ENCODE measurements at regions not wholly inside any gene's neighbourhood (a gene's known extent, or its start where the extent isn't known, plus 50 kb on each side); places are given as distances from the start of the nearest gene placed in this dataset.

DNA sequence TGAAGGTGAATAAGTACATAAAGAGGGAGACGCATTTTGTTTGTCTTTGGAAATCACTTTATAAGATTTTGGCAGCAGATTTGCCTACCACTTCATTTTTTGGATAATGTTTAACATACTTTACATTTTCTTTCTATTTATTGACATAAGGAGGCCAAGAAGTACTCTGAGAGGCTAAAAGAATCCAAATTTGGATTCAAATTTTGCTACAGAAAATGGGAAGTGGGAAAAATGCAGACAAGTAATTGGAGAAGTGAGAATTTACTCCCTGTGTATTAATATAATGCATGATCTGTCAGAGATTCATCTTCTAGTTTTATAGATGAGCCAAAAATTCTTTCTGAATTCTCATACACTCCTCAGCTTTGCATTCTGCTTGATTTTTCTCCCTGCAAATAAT lies 411.2 kb upstream of the CTNND2 start:
- Mint-ChIP-seq H3K4me1 (peaks cover 20% of the 10 kb centered on the region), H3K9me3 (peaks cover 9% of the 10 kb centered on the region), H3K36me3 (peaks cover 11% of the 10 kb centered on the region), H3K27me3 (ENCODE audit: low read depth) (peaks cover 3% of the 10 kb centered on the region; the same call in 1 of the 2 replicates), H3K4me3 (no peak overlapping the region), H3K27ac (no peak overlapping the region)
- TF ChIP-seq, protein P1, sequence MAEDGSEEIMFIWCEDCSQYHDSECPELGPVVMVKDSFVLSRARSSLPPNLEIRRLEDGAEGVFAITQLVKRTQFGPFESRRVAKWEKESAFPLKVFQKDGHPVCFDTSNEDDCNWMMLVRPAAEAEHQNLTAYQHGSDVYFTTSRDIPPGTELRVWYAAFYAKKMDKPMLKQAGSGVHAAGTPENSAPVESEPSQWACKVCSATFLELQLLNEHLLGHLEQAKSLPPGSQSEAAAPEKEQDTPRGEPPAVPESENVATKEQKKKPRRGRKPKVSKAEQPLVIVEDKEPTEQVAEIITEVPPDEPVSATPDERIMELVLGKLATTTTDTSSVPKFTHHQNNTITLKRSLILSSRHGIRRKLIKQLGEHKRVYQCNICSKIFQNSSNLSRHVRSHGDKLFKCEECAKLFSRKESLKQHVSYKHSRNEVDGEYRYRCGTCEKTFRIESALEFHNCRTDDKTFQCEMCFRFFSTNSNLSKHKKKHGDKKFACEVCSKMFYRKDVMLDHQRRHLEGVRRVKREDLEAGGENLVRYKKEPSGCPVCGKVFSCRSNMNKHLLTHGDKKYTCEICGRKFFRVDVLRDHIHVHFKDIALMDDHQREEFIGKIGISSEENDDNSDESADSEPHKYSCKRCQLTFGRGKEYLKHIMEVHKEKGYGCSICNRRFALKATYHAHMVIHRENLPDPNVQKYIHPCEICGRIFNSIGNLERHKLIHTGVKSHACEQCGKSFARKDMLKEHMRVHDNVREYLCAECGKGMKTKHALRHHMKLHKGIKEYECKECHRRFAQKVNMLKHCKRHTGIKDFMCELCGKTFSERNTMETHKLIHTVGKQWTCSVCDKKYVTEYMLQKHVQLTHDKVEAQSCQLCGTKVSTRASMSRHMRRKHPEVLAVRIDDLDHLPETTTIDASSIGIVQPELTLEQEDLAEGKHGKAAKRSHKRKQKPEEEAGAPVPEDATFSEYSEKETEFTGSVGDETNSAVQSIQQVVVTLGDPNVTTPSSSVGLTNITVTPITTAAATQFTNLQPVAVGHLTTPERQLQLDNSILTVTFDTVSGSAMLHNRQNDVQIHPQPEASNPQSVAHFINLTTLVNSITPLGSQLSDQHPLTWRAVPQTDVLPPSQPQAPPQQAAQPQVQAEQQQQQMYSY (CRISPR knock-in tag; IDR thresholded peaks at IDR 0.05): no peak
- POLR2A ChIA-PET: no interaction called here
- DNase-seq (ENCODE audit: low spot score): no peak
- ATAC-seq: no peak
- CTCF ChIA-PET: interaction anchor here (0.6 kb wide), 1 partner anchor 164 kb away, joined by 3 read pairs; no protein-coding TSS in a partner anchor

DNA sequence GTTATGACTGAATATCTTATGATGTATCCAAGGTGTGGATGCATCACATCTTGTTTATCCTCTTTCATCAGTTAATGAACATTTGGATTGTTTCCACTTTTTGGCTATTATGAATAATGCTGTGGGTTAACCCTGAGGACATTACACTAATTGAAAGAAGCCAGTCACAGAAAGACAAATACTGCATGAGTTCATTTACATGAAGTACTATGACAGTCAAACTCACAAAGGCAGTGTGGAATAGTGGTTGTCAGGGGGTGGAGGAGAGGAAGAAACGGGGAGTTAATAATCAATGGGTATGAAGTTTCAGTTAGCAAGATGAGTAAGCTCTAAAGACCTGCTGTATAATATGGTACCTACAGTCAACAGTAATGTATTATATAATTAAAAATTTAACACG lies 409.4 kb upstream of the CTNND2 start:
- CTCF ChIA-PET: no interaction called here

More for the DNA sequence above, 409.4 kb upstream of the CTNND2 start:
- Mint-ChIP-seq H3K27me3 (ENCODE audit: low read depth) (no peaks in the 10 kb centered on the region), H3K27ac (peak overlapping the region; percentile 34; the same call in 1 of the 2 replicates), H3K36me3 (no peaks in the 10 kb centered on the region), H3K4me3 (no peak overlapping the region), H3K4me1 (peaks cover 18% of the 10 kb centered on the region), H3K9me3 (0 out of 2 replicates have a peak, but pooled peaks cover 4% of the 10 kb centered on the region)
- no peak for DNase-seq (ENCODE audit: low spot score)
- ATAC-seq: no peak
- TF ChIP-seq NFATC4 (CRISPR knock-in tag; IDR thresholded peaks at IDR 0.05) (no peak), NFYB (CRISPR knock-in tag; conservative IDR thresholded peaks at IDR 0.05; ENCODE audit: low read depth) (no peak), JUN (CRISPR knock-in tag; IDR thresholded peaks at IDR 0.05) (no peak), SMAD4 (CRISPR knock-in tag; IDR thresholded peaks at IDR 0.05) (no peak), ZBTB21 (CRISPR knock-in tag; IDR thresholded peaks at IDR 0.05; ENCODE audit: borderline replicate concordance) (no peak), GTF2I (CRISPR knock-in tag; conservative IDR thresholded peaks at IDR 0.05) (no peak), SP1 (CRISPR knock-in tag; conservative IDR thresholded peaks at IDR 0.05) (no peak), HMGA2 (CRISPR knock-in tag; IDR thresholded peaks at IDR 0.05) (no peak), ETV6 (CRISPR knock-in tag; IDR thresholded peaks at IDR 0.05) (no peak), ZNF396 (CRISPR knock-in tag; IDR thresholded peaks at IDR 0.05; ENCODE audit: borderline replicate concordance) (no peak), GRHL2 (CRISPR knock-in tag; IDR thresholded peaks at IDR 0.05; ENCODE audit: insufficient replicate concordance, severe bottlenecking) (no peak)
- TF ChIP-seq, protein P2, sequence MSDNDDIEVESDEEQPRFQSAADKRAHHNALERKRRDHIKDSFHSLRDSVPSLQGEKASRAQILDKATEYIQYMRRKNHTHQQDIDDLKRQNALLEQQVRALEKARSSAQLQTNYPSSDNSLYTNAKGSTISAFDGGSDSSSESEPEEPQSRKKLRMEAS (CRISPR knock-in tag; IDR thresholded peaks at IDR 0.05): no peak
- TF ChIP-seq, protein P1 (CRISPR knock-in tag; IDR thresholded peaks at IDR 0.05): no peak
- TF ChIP-seq, protein P3, sequence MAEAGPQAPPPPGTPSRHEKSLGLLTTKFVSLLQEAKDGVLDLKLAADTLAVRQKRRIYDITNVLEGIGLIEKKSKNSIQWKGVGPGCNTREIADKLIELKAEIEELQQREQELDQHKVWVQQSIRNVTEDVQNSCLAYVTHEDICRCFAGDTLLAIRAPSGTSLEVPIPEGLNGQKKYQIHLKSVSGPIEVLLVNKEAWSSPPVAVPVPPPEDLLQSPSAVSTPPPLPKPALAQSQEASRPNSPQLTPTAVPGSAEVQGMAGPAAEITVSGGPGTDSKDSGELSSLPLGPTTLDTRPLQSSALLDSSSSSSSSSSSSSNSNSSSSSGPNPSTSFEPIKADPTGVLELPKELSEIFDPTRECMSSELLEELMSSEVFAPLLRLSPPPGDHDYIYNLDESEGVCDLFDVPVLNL (CRISPR knock-in tag; IDR thresholded peaks at IDR 0.05; ENCODE audit: borderline replicate concordance, low read depth): no peak
- TF ChIP-seq, protein P4, sequence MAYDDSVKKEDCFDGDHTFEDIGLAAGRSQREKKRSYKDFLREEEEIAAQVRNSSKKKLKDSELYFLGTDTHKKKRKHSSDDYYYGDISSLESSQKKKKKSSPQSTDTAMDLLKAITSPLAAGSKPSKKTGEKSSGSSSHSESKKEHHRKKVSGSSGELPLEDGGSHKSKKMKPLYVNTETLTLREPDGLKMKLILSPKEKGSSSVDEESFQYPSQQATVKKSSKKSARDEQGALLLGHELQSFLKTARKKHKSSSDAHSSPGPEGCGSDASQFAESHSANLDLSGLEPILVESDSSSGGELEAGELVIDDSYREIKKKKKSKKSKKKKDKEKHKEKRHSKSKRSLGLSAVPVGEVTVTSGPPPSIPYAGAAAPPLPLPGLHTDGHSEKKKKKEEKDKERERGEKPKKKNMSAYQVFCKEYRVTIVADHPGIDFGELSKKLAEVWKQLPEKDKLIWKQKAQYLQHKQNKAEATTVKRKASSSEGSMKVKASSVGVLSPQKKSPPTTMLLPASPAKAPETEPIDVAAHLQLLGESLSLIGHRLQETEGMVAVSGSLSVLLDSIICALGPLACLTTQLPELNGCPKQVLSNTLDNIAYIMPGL (CRISPR knock-in tag; IDR thresholded peaks at IDR 0.05): no peak
- TF ChIP-seq, protein P5, sequence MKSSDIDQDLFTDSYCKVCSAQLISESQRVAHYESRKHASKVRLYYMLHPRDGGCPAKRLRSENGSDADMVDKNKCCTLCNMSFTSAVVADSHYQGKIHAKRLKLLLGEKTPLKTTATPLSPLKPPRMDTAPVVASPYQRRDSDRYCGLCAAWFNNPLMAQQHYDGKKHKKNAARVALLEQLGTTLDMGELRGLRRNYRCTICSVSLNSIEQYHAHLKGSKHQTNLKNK (CRISPR knock-in tag; IDR thresholded peaks at IDR 0.05): no peak
- TF ChIP-seq, protein P6, sequence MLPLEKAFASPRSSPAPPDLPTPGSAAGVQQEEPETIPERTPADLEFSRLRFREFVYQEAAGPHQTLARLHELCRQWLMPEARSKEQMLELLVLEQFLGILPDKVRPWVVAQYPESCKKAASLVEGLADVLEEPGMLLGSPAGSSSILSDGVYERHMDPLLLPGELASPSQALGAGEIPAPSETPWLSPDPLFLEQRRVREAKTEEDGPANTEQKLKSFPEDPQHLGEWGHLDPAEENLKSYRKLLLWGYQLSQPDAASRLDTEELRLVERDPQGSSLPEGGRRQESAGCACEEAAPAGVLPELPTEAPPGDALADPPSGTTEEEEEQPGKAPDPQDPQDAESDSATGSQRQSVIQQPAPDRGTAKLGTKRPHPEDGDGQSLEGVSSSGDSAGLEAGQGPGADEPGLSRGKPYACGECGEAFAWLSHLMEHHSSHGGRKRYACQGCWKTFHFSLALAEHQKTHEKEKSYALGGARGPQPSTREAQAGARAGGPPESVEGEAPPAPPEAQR (CRISPR knock-in tag; IDR thresholded peaks at IDR 0.05): no peak
- TF ChIP-seq, protein P7, sequence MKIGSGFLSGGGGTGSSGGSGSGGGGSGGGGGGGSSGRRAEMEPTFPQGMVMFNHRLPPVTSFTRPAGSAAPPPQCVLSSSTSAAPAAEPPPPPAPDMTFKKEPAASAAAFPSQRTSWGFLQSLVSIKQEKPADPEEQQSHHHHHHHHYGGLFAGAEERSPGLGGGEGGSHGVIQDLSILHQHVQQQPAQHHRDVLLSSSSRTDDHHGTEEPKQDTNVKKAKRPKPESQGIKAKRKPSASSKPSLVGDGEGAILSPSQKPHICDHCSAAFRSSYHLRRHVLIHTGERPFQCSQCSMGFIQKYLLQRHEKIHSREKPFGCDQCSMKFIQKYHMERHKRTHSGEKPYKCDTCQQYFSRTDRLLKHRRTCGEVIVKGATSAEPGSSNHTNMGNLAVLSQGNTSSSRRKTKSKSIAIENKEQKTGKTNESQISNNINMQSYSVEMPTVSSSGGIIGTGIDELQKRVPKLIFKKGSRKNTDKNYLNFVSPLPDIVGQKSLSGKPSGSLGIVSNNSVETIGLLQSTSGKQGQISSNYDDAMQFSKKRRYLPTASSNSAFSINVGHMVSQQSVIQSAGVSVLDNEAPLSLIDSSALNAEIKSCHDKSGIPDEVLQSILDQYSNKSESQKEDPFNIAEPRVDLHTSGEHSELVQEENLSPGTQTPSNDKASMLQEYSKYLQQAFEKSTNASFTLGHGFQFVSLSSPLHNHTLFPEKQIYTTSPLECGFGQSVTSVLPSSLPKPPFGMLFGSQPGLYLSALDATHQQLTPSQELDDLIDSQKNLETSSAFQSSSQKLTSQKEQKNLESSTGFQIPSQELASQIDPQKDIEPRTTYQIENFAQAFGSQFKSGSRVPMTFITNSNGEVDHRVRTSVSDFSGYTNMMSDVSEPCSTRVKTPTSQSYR (CRISPR knock-in tag; IDR thresholded peaks at IDR 0.05): no peak
- POLR2A ChIA-PET: no interaction called here

Data from WTC11 (cell line).